ENCODE measurements at regions not wholly inside any gene's neighbourhood (a gene's known extent, or its start where the extent isn't known, plus 50 kb on each side); places are given as distances from the start of the nearest gene placed in this dataset.
"Not testable (repeated sequence)": the region's sequence is repeated elsewhere in the genome, so short reads cannot be mapped to it uniquely, and the experiment has no call there.

GRCh38 chr20:23148731-23149570 is 62.8 kb upstream of the CD93 start:
- peak; percentile 39 for DNase-seq

DNA sequence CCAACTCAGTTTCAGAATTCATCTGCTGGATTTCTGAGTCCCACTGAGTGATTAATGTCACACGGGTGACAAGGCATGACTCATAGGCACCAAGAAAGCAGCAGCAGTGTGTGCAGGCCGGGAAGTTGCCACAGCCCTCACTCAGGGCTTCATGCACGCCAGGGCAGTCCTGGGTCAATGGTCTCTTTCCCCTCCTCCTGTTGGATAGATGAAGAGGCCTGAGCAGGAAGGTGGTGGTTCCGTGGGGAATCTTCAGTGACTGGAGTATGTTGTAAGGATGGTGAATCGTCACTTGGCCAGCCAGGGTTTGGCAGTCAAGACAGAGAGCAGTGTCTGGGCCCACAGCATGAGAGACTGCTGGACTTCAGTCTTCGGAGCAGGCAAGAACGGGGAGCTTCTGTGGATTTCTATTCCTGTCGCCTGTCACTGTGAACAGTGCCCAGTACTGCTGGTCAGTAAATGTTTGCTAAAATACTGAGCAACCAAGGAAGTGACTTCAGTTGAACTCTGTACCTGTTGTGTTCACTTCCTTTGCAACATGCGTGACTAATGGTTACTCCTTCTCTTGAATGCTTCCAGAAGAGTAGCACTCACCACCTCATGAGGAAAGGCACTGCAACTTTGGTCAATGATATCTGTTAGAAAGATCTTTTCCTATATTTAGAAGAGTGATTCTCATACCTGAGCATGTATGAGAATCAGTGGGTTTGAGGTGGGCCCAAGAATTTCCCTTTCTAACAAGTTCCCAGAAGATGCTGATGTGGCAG is 62.0 kb upstream of the CD93 start:
- DNase-seq: peak; percentile 62

- peak; percentile 29 for DNase-seq
Observed at GRCh38 chr20:23147647-23147963, 61.5 kb upstream of the CD93 start.

- peak; percentile 25 for DNase-seq
Observed at GRCh38 chr20:23146857-23147637, 60.9 kb upstream of the CD93 start.

DNA sequence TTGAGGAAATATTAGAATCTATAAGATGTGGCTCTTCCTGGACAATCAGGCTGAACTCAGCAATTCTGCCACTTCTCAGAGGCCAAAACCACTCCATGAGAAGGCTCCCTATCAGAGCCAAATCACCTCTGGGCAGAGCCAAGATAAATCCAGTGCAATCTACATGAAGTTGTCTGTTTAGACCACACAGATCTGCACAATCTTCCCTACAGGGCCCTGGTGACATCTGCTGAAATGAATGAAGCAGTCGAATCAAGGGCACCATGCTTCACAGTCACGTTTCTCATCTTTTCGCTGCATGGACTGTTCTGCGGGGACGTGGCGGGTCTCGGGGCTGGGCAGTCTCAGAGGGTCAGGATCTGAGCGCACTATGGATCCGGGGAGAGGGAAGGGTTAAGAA is 60.1 kb upstream of the CD93 start:
- DNase-seq: no peak

- DNase-seq: no peak
Observed at GRCh38 chr20:23145281-23145700, 59.2 kb upstream of the CD93 start.

- DNase-seq: no peak
Observed at GRCh38 chr20:23144856-23145255, 58.7 kb upstream of the CD93 start.

DNA sequence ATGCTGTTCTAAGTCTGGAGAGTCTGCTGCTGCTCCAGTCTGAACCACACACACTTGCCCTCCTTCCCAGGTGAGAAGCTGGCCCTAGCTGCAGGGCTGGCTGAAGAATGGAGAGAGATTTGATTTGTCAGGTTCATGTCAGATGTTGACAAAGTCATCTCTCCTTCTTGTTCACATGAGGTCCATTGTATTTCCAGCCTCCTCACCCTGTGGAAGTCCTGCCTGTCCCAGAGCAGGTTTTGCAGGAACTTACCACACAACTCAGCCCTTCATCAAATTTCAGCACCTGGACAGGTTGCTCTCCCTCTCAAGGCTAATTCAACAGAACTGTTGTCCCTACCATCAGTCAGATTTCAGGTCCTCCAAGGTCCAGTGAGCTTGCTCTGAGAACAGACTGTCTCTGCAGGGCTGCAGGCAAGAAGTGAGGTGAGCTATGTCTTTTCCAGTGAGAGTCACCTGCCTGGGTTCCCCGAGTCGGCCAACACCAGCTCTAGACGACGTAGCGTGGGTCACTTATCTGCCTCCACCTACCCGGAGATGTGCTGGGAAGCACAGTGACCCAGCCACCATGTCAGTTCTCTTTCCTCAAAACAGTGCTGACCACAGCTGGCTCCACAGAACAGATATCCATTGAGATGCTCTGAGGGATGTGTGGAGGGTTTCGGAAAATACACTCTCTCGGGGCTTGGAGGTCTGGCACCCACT is 58.0 kb upstream of the CD93 start:
- DNase-seq: no peak

GRCh38 chr20:23143098-23143497 is 57.0 kb upstream of the CD93 start:
- no peak for DNase-seq

DNA sequence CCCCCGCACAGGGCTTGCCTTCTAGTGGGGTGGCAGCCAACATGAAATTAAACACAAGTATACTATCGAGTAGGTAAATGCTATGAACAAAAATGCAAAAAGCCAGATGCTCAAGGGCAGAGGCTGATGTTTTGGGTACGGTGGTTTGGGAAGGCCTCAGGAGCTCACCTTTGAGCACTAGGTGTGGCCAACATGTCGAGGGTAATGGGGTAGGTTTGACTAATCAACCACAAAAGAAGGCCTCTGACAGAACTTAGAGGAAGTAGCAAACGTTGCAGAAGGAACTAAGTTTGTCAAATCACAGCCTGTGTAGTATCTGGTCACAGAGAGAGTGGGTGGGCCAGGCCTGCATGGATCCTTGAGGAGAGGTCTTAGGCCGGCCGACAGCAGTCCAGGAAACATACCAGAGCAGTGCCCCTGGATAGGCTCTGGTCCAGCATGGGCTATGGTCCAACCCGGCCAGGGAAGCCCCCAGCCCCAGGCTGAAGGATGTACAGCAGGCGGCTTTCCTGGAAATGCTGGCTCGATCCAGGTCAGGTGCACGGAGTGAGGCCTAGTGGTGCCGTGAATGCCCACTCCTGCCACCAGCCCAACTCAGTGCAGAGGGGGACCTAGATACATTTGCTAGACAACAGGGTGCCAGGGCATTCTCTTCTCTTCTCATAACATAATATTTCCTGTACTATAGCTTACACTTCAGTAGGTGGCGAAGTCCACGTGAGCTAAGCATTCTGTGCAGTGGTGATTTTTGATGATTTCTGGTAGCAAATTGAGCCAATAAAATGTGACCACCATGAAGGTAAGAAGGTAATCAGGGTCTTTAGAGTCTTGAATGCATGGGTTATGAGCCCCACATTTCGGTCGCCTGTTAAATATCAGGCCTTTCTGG is 56.3 kb upstream of the CD93 start:
- no peak for DNase-seq

GRCh38 chr20:23141450-23142161 is 55.5 kb upstream of the CD93 start:
- DNase-seq: no peak

DNA sequence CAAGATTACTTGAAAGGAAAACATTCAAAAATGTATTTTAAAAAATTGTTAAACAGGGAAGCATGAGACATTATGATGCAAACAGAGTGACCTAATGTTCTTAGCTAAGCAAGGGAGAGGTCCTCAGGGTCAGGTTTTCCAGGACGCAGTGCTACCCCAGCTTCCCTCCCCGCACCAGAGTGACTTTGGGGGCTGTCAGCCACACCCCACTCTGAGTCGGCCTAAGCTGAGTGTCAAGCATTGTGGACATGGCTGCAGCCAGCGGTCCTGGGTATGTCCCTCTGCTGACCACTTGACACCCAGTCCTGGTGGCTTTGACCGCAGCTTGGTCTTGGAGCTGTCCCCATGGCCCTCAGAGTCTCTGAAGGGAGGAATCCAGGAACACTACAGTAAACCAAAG is 54.9 kb upstream of the CD93 start:
- DNase-seq: no peak

DNA sequence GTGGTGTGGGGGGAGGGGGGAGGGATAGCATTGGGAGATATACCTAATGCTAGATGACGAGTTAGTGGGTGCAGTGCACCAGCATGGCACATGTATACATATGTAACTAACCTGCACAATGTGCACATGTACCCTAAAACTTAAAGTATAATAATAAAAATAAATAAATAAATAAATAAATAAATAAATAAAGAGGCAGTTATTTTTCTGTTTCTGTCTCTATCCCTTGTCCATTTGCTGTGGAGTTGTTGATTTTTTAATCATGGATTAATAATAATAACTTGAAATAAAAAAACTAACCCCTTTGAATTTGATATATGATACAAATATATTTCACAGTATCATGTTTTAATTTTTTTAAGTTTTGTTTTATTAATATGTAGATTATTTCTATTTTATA is 53.9 kb upstream of the CD93 start:
- not testable (repeated sequence) for DNase-seq

DNA sequence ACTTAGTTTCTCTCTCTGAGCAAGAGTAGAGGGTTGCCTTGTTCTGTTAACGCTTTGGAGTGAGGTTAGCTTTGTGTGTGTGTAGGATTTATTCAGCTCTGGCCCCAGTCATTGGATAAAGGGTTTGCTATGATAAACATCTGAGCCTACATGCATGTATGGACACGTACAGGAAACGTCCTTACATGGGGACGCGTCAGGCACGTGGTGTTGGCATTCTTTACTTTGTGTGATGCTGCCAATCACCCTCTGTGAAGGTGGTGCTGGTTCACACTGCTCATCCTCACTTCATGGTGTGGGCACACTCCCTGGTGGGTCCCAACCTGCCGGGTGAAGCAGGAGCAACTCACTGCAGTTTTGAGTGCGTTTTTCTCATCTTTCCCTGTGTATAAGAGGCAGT is 53.4 kb upstream of the CD93 start:
- no peak for DNase-seq

GRCh38 chr20:23138682-23139081 is 52.6 kb upstream of the CD93 start:
- no peak for DNase-seq

- DNase-seq: no peak
Observed at GRCh38 chr20:23138226-23138625, 52.1 kb upstream of the CD93 start.

DNA sequence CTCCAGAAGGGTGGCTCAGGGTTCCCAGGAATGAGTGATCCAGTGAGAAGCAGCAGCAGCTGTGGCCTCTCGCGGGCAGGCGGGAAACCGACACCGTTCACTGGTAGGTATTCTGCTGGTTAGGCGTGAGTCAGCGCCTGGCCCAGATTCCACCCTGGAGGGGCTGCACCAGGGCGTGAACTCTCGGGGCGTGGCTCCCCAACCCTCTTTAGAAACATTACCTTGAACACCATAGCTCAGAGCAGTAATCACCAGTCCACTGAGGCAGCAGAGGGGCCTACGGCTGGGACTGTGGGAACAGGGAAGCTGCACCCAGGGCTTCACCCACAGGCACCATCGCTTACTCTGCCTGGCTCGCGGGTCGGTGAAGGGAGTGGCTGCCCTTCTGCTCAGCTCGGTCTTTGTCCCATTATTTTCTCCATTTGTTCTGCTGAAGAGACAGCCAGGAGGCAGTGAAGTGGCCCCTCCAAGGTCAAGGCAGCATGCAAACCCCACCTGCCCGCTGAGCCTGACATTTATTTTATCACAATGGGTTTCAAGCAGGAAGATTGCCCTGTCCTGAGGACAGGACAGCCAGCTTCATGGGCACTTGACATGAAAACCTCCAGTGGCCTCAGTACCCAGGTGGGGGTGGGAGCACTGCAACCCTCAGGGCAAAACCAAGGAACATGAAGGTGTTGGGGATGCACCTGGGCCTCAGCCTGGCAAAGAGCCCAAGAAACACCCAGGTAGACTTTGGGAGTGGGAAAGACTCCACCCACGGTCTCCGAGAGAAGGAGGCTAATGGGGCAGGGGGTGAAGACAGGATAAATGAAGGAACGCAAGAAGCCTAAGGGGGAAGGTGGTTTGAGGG is 51.0 kb upstream of the CD93 start:
- DNase-seq: no peak

DNA sequence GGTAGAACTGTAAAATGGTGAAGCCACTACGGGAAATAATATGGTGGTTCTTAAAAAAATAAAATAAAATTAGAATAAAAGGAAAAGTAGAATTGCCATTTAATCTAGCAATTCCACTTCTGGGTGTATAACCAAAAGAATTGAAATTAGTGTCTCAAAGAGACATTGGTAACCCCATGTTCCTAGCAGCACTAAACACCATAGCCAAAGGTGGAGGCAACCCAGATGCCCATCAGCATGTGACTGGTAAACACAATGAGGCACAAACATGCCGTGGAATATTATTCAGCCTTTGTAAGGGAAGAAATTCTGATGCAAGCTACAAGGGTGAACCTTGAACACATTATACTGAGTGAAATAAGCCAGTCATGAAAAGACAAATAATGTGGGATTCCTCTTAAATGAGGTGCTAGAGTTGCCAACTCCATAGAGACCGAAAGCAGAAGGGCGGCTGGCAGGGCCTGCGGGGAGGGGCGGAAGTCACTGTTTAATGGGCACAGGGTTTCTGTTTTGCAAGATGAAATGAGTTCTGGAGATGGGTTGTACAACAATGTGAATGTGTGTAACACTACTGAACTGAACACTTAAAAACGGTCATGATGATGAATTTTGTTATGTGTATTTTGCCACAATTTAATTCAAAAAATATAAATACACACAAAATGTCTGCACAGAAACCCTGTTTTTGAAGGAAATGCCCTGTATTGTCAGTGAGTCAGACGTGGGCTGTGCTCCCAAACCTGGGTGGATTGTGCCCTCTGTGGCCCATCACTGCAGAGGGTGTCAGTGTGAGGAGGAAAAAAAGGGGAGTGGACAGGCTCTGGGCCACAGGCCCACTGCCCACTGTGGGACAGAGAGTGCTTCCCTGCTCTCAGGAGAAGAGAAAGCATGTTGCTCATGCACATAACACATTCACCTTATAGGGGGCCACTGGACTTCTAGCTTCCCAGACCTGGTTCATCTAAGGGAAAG is 49.6 kb upstream of the CD93 start:
- DNase-seq: no peak
